ENCODE measurements at regions not wholly inside any gene's neighbourhood (a gene's known extent, or its start where the extent isn't known, plus 50 kb on each side); places are given as distances from the start of the nearest gene placed in this dataset.

DNA sequence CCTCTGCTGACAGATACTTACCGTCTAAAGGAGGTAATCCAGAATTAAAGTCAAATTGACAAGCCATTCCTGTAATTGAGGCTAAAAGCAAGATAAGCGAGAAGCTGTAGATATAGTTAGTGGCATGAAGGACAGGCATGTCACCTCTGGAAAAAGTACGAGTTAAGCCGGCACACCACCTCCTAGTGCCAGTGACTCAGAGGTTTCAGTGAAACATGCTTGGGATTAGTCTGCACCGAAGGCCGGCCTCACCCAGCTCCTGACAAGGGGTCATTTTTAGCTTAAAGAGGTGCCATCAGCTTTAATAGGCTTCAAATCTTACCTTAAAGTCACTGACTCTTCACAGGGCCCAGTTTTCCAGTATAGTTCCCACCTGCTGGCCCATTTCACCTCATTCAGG is 838.0 kb downstream of the UQCRFS1 start:
- TF ChIP-seq, protein P1, sequence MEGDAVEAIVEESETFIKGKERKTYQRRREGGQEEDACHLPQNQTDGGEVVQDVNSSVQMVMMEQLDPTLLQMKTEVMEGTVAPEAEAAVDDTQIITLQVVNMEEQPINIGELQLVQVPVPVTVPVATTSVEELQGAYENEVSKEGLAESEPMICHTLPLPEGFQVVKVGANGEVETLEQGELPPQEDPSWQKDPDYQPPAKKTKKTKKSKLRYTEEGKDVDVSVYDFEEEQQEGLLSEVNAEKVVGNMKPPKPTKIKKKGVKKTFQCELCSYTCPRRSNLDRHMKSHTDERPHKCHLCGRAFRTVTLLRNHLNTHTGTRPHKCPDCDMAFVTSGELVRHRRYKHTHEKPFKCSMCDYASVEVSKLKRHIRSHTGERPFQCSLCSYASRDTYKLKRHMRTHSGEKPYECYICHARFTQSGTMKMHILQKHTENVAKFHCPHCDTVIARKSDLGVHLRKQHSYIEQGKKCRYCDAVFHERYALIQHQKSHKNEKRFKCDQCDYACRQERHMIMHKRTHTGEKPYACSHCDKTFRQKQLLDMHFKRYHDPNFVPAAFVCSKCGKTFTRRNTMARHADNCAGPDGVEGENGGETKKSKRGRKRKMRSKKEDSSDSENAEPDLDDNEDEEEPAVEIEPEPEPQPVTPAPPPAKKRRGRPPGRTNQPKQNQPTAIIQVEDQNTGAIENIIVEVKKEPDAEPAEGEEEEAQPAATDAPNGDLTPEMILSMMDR (IDR thresholded peaks at IDR 0.05) = no peak
- TF ChIP-seq, protein P2, sequence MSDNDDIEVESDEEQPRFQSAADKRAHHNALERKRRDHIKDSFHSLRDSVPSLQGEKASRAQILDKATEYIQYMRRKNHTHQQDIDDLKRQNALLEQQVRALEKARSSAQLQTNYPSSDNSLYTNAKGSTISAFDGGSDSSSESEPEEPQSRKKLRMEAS (CRISPR knock-in tag; IDR thresholded peaks at IDR 0.05) = no peak
- TF ChIP-seq CREM (CRISPR knock-in tag; IDR thresholded peaks at IDR 0.05) = no peak
- no peak for TF ChIP-seq SP1 (CRISPR knock-in tag; conservative IDR thresholded peaks at IDR 0.05)
- TF ChIP-seq, protein P3, sequence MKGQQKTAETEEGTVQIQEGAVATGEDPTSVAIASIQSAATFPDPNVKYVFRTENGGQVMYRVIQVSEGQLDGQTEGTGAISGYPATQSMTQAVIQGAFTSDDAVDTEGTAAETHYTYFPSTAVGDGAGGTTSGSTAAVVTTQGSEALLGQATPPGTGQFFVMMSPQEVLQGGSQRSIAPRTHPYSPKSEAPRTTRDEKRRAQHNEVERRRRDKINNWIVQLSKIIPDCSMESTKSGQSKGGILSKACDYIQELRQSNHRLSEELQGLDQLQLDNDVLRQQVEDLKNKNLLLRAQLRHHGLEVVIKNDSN (CRISPR knock-in tag; IDR thresholded peaks at IDR 0.05) = no peak
- TF ChIP-seq NR3C1 (CRISPR knock-in tag; conservative IDR thresholded peaks at IDR 0.05; ENCODE audit: low read depth) = no peak
- TF ChIP-seq, protein P4, sequence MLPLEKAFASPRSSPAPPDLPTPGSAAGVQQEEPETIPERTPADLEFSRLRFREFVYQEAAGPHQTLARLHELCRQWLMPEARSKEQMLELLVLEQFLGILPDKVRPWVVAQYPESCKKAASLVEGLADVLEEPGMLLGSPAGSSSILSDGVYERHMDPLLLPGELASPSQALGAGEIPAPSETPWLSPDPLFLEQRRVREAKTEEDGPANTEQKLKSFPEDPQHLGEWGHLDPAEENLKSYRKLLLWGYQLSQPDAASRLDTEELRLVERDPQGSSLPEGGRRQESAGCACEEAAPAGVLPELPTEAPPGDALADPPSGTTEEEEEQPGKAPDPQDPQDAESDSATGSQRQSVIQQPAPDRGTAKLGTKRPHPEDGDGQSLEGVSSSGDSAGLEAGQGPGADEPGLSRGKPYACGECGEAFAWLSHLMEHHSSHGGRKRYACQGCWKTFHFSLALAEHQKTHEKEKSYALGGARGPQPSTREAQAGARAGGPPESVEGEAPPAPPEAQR (CRISPR knock-in tag; IDR thresholded peaks at IDR 0.05) = no peak
- TF ChIP-seq, protein P5, sequence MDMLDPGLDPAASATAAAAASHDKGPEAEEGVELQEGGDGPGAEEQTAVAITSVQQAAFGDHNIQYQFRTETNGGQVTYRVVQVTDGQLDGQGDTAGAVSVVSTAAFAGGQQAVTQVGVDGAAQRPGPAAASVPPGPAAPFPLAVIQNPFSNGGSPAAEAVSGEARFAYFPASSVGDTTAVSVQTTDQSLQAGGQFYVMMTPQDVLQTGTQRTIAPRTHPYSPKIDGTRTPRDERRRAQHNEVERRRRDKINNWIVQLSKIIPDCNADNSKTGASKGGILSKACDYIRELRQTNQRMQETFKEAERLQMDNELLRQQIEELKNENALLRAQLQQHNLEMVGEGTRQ (CRISPR knock-in tag; IDR thresholded peaks at IDR 0.05) = no peak
- TF ChIP-seq, protein P6, sequence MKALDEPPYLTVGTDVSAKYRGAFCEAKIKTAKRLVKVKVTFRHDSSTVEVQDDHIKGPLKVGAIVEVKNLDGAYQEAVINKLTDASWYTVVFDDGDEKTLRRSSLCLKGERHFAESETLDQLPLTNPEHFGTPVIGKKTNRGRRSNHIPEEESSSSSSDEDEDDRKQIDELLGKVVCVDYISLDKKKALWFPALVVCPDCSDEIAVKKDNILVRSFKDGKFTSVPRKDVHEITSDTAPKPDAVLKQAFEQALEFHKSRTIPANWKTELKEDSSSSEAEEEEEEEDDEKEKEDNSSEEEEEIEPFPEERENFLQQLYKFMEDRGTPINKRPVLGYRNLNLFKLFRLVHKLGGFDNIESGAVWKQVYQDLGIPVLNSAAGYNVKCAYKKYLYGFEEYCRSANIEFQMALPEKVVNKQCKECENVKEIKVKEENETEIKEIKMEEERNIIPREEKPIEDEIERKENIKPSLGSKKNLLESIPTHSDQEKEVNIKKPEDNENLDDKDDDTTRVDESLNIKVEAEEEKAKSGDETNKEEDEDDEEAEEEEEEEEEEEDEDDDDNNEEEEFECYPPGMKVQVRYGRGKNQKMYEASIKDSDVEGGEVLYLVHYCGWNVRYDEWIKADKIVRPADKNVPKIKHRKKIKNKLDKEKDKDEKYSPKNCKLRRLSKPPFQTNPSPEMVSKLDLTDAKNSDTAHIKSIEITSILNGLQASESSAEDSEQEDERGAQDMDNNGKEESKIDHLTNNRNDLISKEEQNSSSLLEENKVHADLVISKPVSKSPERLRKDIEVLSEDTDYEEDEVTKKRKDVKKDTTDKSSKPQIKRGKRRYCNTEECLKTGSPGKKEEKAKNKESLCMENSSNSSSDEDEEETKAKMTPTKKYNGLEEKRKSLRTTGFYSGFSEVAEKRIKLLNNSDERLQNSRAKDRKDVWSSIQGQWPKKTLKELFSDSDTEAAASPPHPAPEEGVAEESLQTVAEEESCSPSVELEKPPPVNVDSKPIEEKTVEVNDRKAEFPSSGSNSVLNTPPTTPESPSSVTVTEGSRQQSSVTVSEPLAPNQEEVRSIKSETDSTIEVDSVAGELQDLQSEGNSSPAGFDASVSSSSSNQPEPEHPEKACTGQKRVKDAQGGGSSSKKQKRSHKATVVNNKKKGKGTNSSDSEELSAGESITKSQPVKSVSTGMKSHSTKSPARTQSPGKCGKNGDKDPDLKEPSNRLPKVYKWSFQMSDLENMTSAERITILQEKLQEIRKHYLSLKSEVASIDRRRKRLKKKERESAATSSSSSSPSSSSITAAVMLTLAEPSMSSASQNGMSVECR (CRISPR knock-in tag; IDR thresholded peaks at IDR 0.05; ENCODE audit: borderline replicate concordance) = no peak
- TF ChIP-seq JUN (CRISPR knock-in tag; IDR thresholded peaks at IDR 0.05) = no peak
- no peak for TF ChIP-seq ZBTB21 (CRISPR knock-in tag; IDR thresholded peaks at IDR 0.05; ENCODE audit: borderline replicate concordance)
- TF ChIP-seq, protein P7, sequence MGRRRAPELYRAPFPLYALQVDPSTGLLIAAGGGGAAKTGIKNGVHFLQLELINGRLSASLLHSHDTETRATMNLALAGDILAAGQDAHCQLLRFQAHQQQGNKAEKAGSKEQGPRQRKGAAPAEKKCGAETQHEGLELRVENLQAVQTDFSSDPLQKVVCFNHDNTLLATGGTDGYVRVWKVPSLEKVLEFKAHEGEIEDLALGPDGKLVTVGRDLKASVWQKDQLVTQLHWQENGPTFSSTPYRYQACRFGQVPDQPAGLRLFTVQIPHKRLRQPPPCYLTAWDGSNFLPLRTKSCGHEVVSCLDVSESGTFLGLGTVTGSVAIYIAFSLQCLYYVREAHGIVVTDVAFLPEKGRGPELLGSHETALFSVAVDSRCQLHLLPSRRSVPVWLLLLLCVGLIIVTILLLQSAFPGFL (CRISPR knock-in tag; IDR thresholded peaks at IDR 0.05; ENCODE audit: borderline replicate concordance) = no peak
- no peak for TF ChIP-seq RELA (CRISPR knock-in tag; IDR thresholded peaks at IDR 0.05; ENCODE audit: borderline replicate concordance)

Measured in WTC11 (cell line).